Upper lobe of right lung (tissue), 1 donor: ENCODE measurements at regions not wholly inside any gene's neighbourhood (a gene's known extent, or its start where the extent isn't known, plus 50 kb on each side); places are given as distances from the start of the nearest gene placed in this dataset.

ENCODE experiments used
- ATAC-seq: fragments of 200-7000 bp; cut with Tn5 transposase; one replicate; pipeline ENCODE4 v1.9.1; 2020; ENCODE audit warnings: mild to moderate bottlenecking, moderate library complexity
- DNase-seq: peaks from one replicate; pipeline ENCODE4 v3.0.0-alpha.2; 2020
- H3K27ac ChIP-seq: fragments of 200-600 bp; one replicate; pipeline ENCODE4 v1.8.0; 2022
- H3K27me3 ChIP-seq: fragments of 200-600 bp; one replicate; pipeline ENCODE4 v1.8.0; 2022; ENCODE audit warnings: mild to moderate bottlenecking
- H3K36me3 ChIP-seq: fragments of 200-600 bp; one replicate; pipeline ENCODE4 v1.8.0; 2022
- H3K4me1 ChIP-seq: fragments of 200-600 bp; one replicate; pipeline ENCODE4 v1.8.0; 2022
- H3K4me3 ChIP-seq: fragments of 200-600 bp; one replicate; pipeline ENCODE4 v1.8.0; 2022; ENCODE audit warnings: mild to moderate bottlenecking
- H3K9me3 ChIP-seq: fragments of 200-600 bp; one replicate; pipeline ENCODE4 v1.8.0; 2022
- intact Hi-C: fragments of 100-400 bp; cut with DNase I; formaldehyde crosslinking; loops from one replicate; pipeline ENCODE4 v1.11.0; 2022
- TF ChIP-seq, protein P1 (sequence below): fragments of 200-600 bp; IDR thresholded peaks from one replicate; pipeline ENCODE4 v1.8.0; 2022; ENCODE audit warnings: antibody characterized with exemption
- donor health status: DM: no; HTN: yes; CAD: no; lungs with severe emphysema.

DNA sequence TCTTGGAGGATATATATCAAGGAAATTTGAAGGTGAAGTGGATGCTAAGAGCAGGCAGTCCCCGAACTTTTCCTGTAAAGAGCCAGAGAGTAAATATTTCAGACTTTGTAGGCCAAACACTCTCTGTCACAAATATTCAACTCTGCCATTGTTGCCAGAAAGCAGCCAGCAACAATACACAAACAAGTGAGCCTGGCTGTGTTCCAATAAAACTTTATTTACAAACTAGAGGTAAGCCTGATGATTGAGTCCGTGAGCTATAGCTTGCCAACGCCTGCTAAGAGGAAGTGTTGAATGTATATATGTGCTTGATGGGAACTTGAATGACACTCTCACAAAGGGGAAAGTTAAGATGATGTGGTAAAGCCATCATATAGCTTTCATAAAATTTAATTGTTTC, 166.0 kb upstream of the PLN start:
- TF ChIP-seq, protein P1, sequence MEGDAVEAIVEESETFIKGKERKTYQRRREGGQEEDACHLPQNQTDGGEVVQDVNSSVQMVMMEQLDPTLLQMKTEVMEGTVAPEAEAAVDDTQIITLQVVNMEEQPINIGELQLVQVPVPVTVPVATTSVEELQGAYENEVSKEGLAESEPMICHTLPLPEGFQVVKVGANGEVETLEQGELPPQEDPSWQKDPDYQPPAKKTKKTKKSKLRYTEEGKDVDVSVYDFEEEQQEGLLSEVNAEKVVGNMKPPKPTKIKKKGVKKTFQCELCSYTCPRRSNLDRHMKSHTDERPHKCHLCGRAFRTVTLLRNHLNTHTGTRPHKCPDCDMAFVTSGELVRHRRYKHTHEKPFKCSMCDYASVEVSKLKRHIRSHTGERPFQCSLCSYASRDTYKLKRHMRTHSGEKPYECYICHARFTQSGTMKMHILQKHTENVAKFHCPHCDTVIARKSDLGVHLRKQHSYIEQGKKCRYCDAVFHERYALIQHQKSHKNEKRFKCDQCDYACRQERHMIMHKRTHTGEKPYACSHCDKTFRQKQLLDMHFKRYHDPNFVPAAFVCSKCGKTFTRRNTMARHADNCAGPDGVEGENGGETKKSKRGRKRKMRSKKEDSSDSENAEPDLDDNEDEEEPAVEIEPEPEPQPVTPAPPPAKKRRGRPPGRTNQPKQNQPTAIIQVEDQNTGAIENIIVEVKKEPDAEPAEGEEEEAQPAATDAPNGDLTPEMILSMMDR = no peak
- Histone ChIP-seq H3K4me1 (no peaks in the 10 kb centered on the region), H3K27me3 (no peaks in the 10 kb centered on the region), H3K4me3 (no peak overlapping the region), H3K36me3 (no peaks in the 10 kb centered on the region), H3K9me3 (no peaks in the 10 kb centered on the region), H3K27ac (no peak overlapping the region)
- intact Hi-C loops = no loop called here
- DNase-seq = no peak
- ATAC-seq = no peak

DNA sequence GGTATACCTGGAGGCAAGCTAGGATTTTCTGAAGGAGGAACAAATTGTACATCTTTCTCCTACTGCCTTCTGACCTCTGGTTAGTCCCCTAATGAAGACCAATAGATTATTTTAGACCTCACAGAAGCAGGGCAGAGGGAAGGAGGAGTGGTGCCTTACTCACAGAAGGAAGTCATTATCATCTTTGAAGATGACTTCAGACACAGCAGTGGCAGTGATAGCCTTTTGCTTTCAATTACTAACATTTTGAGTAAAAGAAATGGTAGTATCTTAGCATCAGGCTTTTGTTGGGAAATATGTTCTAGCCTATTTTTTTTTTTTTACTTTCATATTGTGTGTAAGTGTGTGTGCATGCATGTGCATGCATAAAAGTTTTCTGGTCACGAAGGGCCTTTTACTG, 164.2 kb upstream of the PLN start:
- H3K4me1 ChIP-seq = no peaks in the 10 kb centered on the region
- H3K27me3 ChIP-seq = no peaks in the 10 kb centered on the region
- no peaks in the 10 kb centered on the region for H3K9me3 ChIP-seq
- ATAC-seq = no peak
- DNase-seq = no peak
- H3K27ac ChIP-seq = no peak overlapping the region
- no peak overlapping the region for H3K4me3 ChIP-seq
- intact Hi-C loops = no loop called here
- H3K36me3 ChIP-seq = no peaks in the 10 kb centered on the region
- TF ChIP-seq, protein P1 = no peak

DNA sequence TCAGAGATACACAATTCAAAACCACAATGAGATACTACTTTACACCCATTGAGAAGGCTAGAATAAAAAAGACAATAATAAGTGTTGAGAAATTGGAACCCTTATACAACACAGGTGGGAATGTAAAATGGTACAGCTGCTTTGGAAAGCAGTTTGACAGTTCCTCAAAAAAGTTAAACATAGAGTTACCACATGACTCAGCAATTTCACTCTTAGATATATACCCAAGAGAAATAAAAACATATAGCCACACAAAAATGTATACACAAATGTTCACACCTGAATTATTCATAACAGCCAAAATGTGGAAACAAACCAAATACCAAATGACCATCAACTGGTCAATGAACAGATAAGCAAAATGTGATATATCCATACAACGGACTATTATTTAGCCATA, 161.1 kb upstream of the PLN start:
- no peak for DNase-seq
- no peaks in the 10 kb centered on the region for H3K9me3 ChIP-seq
- no peaks in the 10 kb centered on the region for H3K4me1 ChIP-seq
- H3K27ac ChIP-seq = no peak overlapping the region
- no peaks in the 10 kb centered on the region for H3K36me3 ChIP-seq
- no peak for ATAC-seq
- TF ChIP-seq, protein P1 = no peak
- no peaks in the 10 kb centered on the region for H3K27me3 ChIP-seq
- intact Hi-C loops = no loop called here
- H3K4me3 ChIP-seq = no peak overlapping the region

DNA sequence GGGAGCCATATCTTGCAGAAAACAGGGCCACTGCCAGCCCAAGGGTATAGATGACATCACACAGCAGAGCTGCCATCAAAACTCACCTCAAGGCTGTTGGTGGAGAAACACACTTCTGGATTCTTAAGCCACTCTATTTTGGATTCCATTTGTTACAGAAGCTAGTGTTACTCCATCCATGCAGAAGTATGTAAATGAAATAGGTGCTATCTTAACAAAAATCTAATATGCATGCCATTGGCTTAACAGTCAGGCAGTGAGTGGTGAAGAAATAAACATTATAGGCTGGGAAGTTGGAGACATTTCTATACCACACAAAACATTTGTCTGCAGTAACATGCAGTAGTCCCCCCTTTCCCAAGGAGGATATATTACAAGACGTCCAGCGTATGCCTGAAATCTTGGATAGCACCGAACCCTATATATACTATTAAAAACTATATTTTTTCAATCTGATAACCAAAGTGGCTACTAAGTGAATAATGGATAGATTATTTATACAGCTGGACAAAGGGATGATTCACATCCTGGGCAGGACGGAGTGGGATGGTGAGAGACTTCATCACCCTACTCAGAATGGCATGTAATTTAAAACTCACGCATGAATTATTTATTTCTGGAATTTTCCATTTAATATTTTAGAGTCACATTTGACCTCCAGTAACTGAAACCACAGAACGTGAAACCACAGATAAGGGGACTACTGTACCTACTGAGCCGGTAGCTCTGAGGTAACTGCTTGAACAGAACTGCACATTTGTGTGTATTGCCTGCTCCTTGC, 160.0 kb upstream of the PLN start:
- no peaks in the 10 kb centered on the region for H3K36me3 ChIP-seq
- DNase-seq = no peak
- intact Hi-C loops = no loop called here
- H3K27ac ChIP-seq = no peak overlapping the region
- H3K4me1 ChIP-seq = no peaks in the 10 kb centered on the region
- TF ChIP-seq, protein P1 = no peak
- ATAC-seq = no peak
- no peaks in the 10 kb centered on the region for H3K9me3 ChIP-seq
- no peak overlapping the region for H3K4me3 ChIP-seq
- no peaks in the 10 kb centered on the region for H3K27me3 ChIP-seq

DNA sequence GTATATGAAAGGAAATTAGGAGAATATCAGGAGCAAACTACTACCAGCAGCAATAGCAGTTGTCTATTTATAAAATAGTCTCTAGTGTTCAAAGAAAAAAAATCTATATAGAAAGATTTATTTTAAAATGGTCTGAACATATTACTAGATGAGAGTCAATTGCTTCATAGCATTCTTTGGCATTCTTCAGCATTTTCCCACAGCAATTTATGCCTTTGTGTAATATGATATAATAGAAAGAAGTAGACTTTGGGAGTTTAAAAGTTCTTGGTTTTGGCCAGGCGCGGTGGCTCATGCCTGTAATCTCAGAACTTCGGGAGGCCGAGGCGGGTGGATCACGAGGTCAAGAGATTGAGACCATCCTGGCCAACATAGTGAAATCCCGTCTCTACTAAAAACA, 157.0 kb upstream of the PLN start:
- intact Hi-C loops = no loop called here
- no peaks in the 10 kb centered on the region for H3K27me3 ChIP-seq
- TF ChIP-seq, protein P1 = no peak

DNA sequence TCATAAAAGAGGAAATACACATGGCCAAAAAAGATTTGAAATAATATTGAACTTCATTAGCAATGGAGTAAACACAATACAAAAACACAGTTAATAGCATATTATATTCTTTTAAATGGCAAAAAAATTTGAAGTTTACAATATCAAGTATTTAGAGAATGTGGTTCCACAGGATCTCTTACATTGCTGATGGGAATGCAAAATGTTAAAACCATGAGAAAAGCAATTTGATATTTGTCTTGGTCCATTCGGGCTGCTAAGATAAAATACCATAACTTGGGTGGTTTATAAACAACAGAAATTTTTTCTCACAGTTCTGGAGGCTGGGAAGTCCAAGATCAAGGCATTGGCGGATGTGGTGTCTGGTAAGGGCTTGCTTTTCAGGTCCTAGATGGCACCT, 154.0 kb upstream of the PLN start:
- intact Hi-C loops = no loop called here
- TF ChIP-seq, protein P1 = no peak

More for the DNA sequence above, 157.0 kb upstream of the PLN start:
- H3K27ac ChIP-seq = no peak overlapping the region
- DNase-seq (no peak), ATAC-seq (no peak)
- no peaks in the 10 kb centered on the region for H3K4me1 ChIP-seq
- H3K4me3 ChIP-seq = no peak overlapping the region
- H3K9me3 ChIP-seq = no peaks in the 10 kb centered on the region
- H3K36me3 ChIP-seq = no peaks in the 10 kb centered on the region

More for the DNA sequence above, 154.0 kb upstream of the PLN start:
- Histone ChIP-seq H3K27ac (no peak overlapping the region), H3K9me3 (no peaks in the 10 kb centered on the region), H3K36me3 (no peaks in the 10 kb centered on the region), H3K4me1 (no peaks in the 10 kb centered on the region), H3K4me3 (no peak overlapping the region), H3K27me3 (no peaks in the 10 kb centered on the region)
- no peak for DNase-seq
- no peak for ATAC-seq
